SK-N-SH treated with all-trans-retinoic acid at 6 μM for 48 hours (cell line): ENCODE measurements at regions not wholly inside any gene's neighbourhood (a gene's known extent, or its start where the extent isn't known, plus 50 kb on each side); places are given as distances from the start of the nearest gene placed in this dataset.

Experiments
- ATAC-seq: fragments of 200-7000 bp; cut with Tn5 transposase; 3 replicates; pipeline ENCODE4 v1.9.1; 2020; ENCODE audit warnings: mild to moderate bottlenecking, moderate library complexity
- ARNTL ChIP-seq: fragments of 450-650 bp; formaldehyde crosslinking; IDR thresholded peaks from 2 replicates; pipeline ENCODE4 v1.5.0; 2020; ENCODE audit warnings: low read depth, mild to moderate bottlenecking, moderate library complexity, borderline replicate concordance
- BACH2 ChIP-seq: fragments of 250-450 bp; sonication (Bioruptor Pico); IDR thresholded peaks from 2 replicates; pipeline ENCODE4 v1.9.0; 2021; ENCODE audit warnings: mild to moderate bottlenecking, borderline replicate concordance
- CSDC2 ChIP-seq: fragments of 250-450 bp; sonication (Bioruptor Pico); IDR thresholded peaks from 2 replicates; pipeline ENCODE4 v1.5.0; 2020; ENCODE audit warnings: mild to moderate bottlenecking, moderate library complexity
- CSRNP3 ChIP-seq: fragments of 250-450 bp; sonication (Bioruptor Pico); IDR thresholded peaks from 2 replicates; pipeline ENCODE4 v1.5.1; 2021; ENCODE audit warnings: mild to moderate bottlenecking, moderate library complexity
- ESRRG ChIP-seq: fragments of 250-450 bp; sonication (Bioruptor Pico); IDR thresholded peaks from 2 replicates; pipeline ENCODE4 v1.6.1; 2021; ENCODE audit warnings: mild to moderate bottlenecking
- GLIS3 ChIP-seq: fragments of 250-450 bp; sonication (Bioruptor Pico); IDR thresholded peaks from 2 replicates; pipeline ENCODE4 v1.5.0; 2020; ENCODE audit warnings: mild to moderate bottlenecking, moderate library complexity
- ISL1 ChIP-seq: fragments of 250-450 bp; sonication (Bioruptor Pico); IDR thresholded peaks from 2 replicates; pipeline ENCODE4 v2.1.2; 2022; ENCODE audit warnings: mild to moderate bottlenecking, moderate library complexity
- POU6F1 ChIP-seq: fragments of 250-450 bp; sonication (Bioruptor Pico); IDR thresholded peaks from 2 replicates; pipeline ENCODE4 v1.8.0; 2021; ENCODE audit warnings: low read depth, mild to moderate bottlenecking, moderate library complexity, borderline replicate concordance
- PPARA ChIP-seq: fragments of 250-450 bp; sonication (Bioruptor Pico); IDR thresholded peaks from 2 replicates; pipeline ENCODE4 v1.5.0; 2020; ENCODE audit warnings: mild to moderate bottlenecking, borderline replicate concordance
- RARB ChIP-seq: fragments of 250-450 bp; sonication (Bioruptor Pico); IDR thresholded peaks from 2 replicates; pipeline ENCODE4 v1.8.0; 2021; ENCODE audit warnings: mild to moderate bottlenecking, moderate library complexity
- SNAI2 ChIP-seq: fragments of 250-450 bp; sonication (Bioruptor Pico); IDR thresholded peaks from 2 replicates; pipeline ENCODE4 v1.5.0; 2020; ENCODE audit warnings: mild to moderate bottlenecking, moderate library complexity
- TCF4 ChIP-seq: fragments of 250-450 bp; sonication (Bioruptor Pico); IDR thresholded peaks from 2 replicates; pipeline ENCODE4 v1.8.0; 2021; ENCODE audit warnings: mild to moderate bottlenecking, moderate library complexity, borderline replicate concordance
- TOX ChIP-seq: fragments of 250-450 bp; sonication (Bioruptor Pico); IDR thresholded peaks from 2 replicates; pipeline ENCODE4 v1.8.0; 2021; ENCODE audit warnings: mild to moderate bottlenecking, moderate library complexity, borderline replicate concordance
- TSHZ2 ChIP-seq: fragments of 250-450 bp; sonication (Bioruptor Pico); IDR thresholded peaks from 2 replicates; pipeline ENCODE4 v1.5.0; 2020; ENCODE audit warnings: mild to moderate bottlenecking, moderate library complexity
- ZC3H10 ChIP-seq: fragments of 250-450 bp; sonication (Bioruptor Pico); IDR thresholded peaks from 2 replicates; pipeline ENCODE4 v1.5.1; 2021; ENCODE audit warnings: mild to moderate bottlenecking, moderate library complexity
- ZFP3 ChIP-seq: fragments of 250-450 bp; sonication (Bioruptor Pico); IDR thresholded peaks from 2 replicates; pipeline ENCODE4 v1.5.0; 2020; ENCODE audit warnings: mild to moderate bottlenecking, moderate library complexity
- ZFP30 ChIP-seq: fragments of 450-650 bp; formaldehyde crosslinking; IDR thresholded peaks from 2 replicates; pipeline ENCODE4 v1.5.0; 2022; ENCODE audit warnings: mild to moderate bottlenecking, moderate library complexity
- ZNF565 ChIP-seq: fragments of 450-650 bp; formaldehyde crosslinking; conservative IDR thresholded peaks from 2 replicates; pipeline ENCODE4 v1.5.0; 2020; ENCODE audit warnings: low read depth, mild to moderate bottlenecking, moderate library complexity
- ZNF70 ChIP-seq: fragments of 450-650 bp; formaldehyde crosslinking; IDR thresholded peaks from 2 replicates; pipeline ENCODE4 v1.5.0; 2020; ENCODE audit warnings: mild to moderate bottlenecking, moderate library complexity
- ZNF8 ChIP-seq: fragments of 450-650 bp; formaldehyde crosslinking; IDR thresholded peaks from 2 replicates; pipeline ENCODE4 v1.5.0; 2020; ENCODE audit warnings: mild to moderate bottlenecking, moderate library complexity

- ATAC-seq, result no peak
- no peak for TF ChIP-seq ISL1 (CRISPR knock-in tag)
- no peak for TF ChIP-seq ESRRG
- no peak for TF ChIP-seq ZFP3 (CRISPR knock-in tag)
- TF ChIP-seq CSDC2 (CRISPR knock-in tag), result no peak
- no peak for TF ChIP-seq GLIS3
- no peak for TF ChIP-seq BACH2 (CRISPR knock-in tag)
- TF ChIP-seq PPARA (CRISPR knock-in tag), result no peak
- no peak for TF ChIP-seq SNAI2 (CRISPR knock-in tag)
- no peak for TF ChIP-seq ZFP30 (CRISPR knock-in tag)
- no peak for TF ChIP-seq ZNF8 (CRISPR knock-in tag)
- TF ChIP-seq TOX, result no peak
Observed at GRCh38 chr3:79906106-79906505, 138.3 kb upstream of the ROBO1 start.

GRCh38 chr3:79902151-79902550 is 134.4 kb upstream of the ROBO1 start:
- no peak for ATAC-seq
- TF ChIP-seq ESRRG, result no peak
- no peak for TF ChIP-seq ZNF8 (CRISPR knock-in tag)
- no peak for TF ChIP-seq ZFP3 (CRISPR knock-in tag)
- TF ChIP-seq TCF4 (CRISPR knock-in tag), result no peak
- no peak for TF ChIP-seq RARB (CRISPR knock-in tag)
- no peak for TF ChIP-seq ZC3H10 (CRISPR knock-in tag)
- TF ChIP-seq SNAI2 (CRISPR knock-in tag), result no peak
- TF ChIP-seq POU6F1, result no peak

- ATAC-seq, result no peak
- TF ChIP-seq ZNF565, result no peak
Observed at GRCh38 chr3:79898907-79899306, 131.1 kb upstream of the ROBO1 start.

GRCh38 chr3:79896086-79896485 is 128.3 kb upstream of the ROBO1 start:
- TF ChIP-seq CSRNP3 (CRISPR knock-in tag) (no peak), ESRRG (no peak), ZNF70 (no peak)
- no peak for ATAC-seq

GRCh38 chr3:79887213-79887612 is 119.4 kb upstream of the ROBO1 start:
- no peak for ATAC-seq
- TF ChIP-seq PPARA (CRISPR knock-in tag) (no peak), CSRNP3 (CRISPR knock-in tag) (no peak), ZFP3 (CRISPR knock-in tag) (no peak), ZFP30 (CRISPR knock-in tag) (no peak), ZNF8 (CRISPR knock-in tag) (no peak), TSHZ2 (no peak), POU6F1 (no peak), ZNF565 (no peak), BACH2 (CRISPR knock-in tag) (no peak), TCF4 (CRISPR knock-in tag) (no peak), ISL1 (CRISPR knock-in tag) (no peak), TOX (no peak), ZC3H10 (CRISPR knock-in tag) (no peak), SNAI2 (CRISPR knock-in tag) (no peak), GLIS3 (no peak), ARNTL (CRISPR knock-in tag) (no peak)
- TF ChIP-seq, all 23 proteins: peak for 0
